HFFc6 (cell line): ENCODE measurements at regions not wholly inside any gene's neighbourhood (a gene's known extent, or its start where the extent isn't known, plus 50 kb on each side); places are given as distances from the start of the nearest gene placed in this dataset.

Experiments used
- DNase-seq: peaks from one replicate; pipeline ENCODE4 v3.0.0-alpha.2; 2018
- H3K27ac Mint-ChIP-seq: 2 replicates; pipeline ENCODE4 v1.8.0; 2020; ENCODE audit warnings: mild to moderate bottlenecking, mixed read lengths
- H3K27me3 Mint-ChIP-seq: 2 replicates; pipeline ENCODE4 v1.8.0; 2021; ENCODE audit warnings: mild to moderate bottlenecking, moderate library complexity, mixed read lengths; ENCODE audit not compliant: insufficient read depth
- H3K36me3 Mint-ChIP-seq: 2 replicates; pipeline ENCODE4 v1.8.0; 2021; ENCODE audit warnings: low read depth, mixed read lengths
- H3K4me1 Mint-ChIP-seq: 2 replicates; pipeline ENCODE4 v1.8.0; 2020; ENCODE audit warnings: low read depth, mixed read lengths
- H3K4me3 Mint-ChIP-seq: 2 replicates; pipeline ENCODE4 v1.8.0; 2020; ENCODE audit warnings: mild to moderate bottlenecking, moderate library complexity, mixed read lengths
- H3K9me3 Mint-ChIP-seq: 2 replicates; pipeline ENCODE4 v1.8.0; 2020; ENCODE audit warnings: mild to moderate bottlenecking, mixed read lengths
- TF ChIP-seq, protein P1 (sequence below): fragments of 200-600 bp; sonication (generic); IDR thresholded peaks from 2 replicates; pipeline ENCODE4 v1.5.0; 2021; ENCODE audit warnings: antibody characterized with exemption, mild to moderate bottlenecking

DNA sequence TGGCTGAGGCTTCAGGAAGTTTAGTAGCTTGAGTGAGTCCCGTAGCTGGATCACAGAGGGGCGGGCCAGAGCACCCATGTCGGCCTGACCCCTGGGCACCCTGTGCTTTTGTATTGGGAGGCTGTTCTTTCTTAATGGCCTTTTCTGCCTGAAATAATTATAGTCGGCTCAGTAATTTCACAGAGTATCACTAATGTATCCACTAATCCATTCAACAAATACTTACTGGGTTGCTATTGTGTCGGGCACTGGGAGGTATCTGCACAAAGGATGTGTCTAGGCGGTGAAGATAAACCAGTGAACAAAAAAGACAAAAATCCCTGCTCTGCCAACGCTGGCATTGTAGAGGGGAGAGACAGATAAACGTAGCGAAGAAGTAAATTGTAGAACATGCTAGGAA, 318.6 kb downstream of the FOXL1 start:
- no peak overlapping the region for H3K4me3 Mint-ChIP-seq
- DNase-seq: no peak
- TF ChIP-seq, protein P1, sequence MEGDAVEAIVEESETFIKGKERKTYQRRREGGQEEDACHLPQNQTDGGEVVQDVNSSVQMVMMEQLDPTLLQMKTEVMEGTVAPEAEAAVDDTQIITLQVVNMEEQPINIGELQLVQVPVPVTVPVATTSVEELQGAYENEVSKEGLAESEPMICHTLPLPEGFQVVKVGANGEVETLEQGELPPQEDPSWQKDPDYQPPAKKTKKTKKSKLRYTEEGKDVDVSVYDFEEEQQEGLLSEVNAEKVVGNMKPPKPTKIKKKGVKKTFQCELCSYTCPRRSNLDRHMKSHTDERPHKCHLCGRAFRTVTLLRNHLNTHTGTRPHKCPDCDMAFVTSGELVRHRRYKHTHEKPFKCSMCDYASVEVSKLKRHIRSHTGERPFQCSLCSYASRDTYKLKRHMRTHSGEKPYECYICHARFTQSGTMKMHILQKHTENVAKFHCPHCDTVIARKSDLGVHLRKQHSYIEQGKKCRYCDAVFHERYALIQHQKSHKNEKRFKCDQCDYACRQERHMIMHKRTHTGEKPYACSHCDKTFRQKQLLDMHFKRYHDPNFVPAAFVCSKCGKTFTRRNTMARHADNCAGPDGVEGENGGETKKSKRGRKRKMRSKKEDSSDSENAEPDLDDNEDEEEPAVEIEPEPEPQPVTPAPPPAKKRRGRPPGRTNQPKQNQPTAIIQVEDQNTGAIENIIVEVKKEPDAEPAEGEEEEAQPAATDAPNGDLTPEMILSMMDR: no peak
- H3K27ac Mint-ChIP-seq: no peak overlapping the region
- no peaks in the 10 kb centered on the region for H3K9me3 Mint-ChIP-seq
- H3K36me3 Mint-ChIP-seq: no peaks in the 10 kb centered on the region
- peaks cover 46% of the 10 kb centered on the region for H3K27me3 Mint-ChIP-seq
- H3K4me1 Mint-ChIP-seq: peaks cover 33% of the 10 kb centered on the region

- peaks cover 33% of the 10 kb centered on the region for H3K4me1 Mint-ChIP-seq
These were observed 319.1 kb downstream of the FOXL1 start for GRCh38 chr16:86897486-86897885.

DNA sequence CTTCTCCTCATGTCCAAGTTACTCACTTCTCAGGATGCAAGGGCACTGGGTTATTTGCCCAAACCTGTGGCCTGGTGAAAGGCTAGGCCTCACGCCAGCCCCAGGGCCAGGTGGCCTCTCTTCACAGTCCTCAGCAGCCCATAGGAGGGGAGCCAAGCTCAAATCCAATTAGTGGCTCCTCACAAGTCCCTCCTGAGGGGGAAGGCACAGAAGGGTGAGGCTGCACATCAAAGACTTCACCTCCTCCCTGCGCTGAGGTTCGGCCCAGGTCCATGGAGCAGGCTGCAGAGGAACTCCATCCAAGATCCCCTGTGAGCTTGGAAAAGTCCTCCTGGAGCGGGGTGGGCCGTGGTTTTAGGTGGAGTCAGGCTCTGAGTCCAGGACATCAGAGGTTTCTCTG, 320.0 kb downstream of the FOXL1 start:
- H3K27ac Mint-ChIP-seq: no peak overlapping the region
- H3K9me3 Mint-ChIP-seq: no peaks in the 10 kb centered on the region
- DNase-seq: no peak
- peaks cover 41% of the 10 kb centered on the region for H3K27me3 Mint-ChIP-seq
- H3K4me1 Mint-ChIP-seq: peaks cover 33% of the 10 kb centered on the region
- no peak overlapping the region for H3K4me3 Mint-ChIP-seq
- TF ChIP-seq, protein P1: no peak
- H3K36me3 Mint-ChIP-seq: no peaks in the 10 kb centered on the region

More at GRCh38 chr16:86897486-86897885, 319.1 kb downstream of the FOXL1 start:
- TF ChIP-seq, protein P1: no peak
- Mint-ChIP-seq H3K4me3 (no peak overlapping the region), H3K27ac (no peak overlapping the region), H3K27me3 (peaks cover 41% of the 10 kb centered on the region), H3K36me3 (no peaks in the 10 kb centered on the region), H3K9me3 (no peaks in the 10 kb centered on the region)
- no peak for DNase-seq

DNA sequence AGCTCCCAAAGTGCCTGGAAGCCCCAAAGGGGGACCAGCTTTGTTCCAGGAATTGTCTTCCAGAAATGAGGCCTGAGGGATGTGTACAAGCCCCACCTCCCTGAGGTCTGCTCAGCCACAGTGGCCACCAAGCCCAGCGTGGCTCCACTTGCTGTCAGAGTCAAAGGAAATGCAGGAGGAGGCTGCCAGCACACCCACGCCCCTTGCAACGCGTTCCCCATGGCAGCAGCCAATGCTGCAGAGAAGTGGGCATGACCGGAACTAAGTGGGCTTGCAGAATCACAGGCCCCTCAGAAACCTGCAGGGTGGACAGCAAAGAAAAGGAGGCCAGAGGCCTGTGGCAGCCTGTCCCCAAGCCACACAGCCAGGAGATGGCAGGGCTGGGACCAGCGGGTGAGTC, 320.8 kb downstream of the FOXL1 start:
- no peak for DNase-seq
- H3K4me3 Mint-ChIP-seq: no peak overlapping the region
- H3K27ac Mint-ChIP-seq: no peak overlapping the region
- peaks cover 33% of the 10 kb centered on the region for H3K4me1 Mint-ChIP-seq
- peaks cover 41% of the 10 kb centered on the region for H3K27me3 Mint-ChIP-seq
- no peaks in the 10 kb centered on the region for H3K9me3 Mint-ChIP-seq
- TF ChIP-seq, protein P1: no peak
- H3K36me3 Mint-ChIP-seq: no peaks in the 10 kb centered on the region

- Mint-ChIP-seq H3K4me3 (no peak overlapping the region), H3K9me3 (no peaks in the 10 kb centered on the region), H3K27me3 (peaks cover 40% of the 10 kb centered on the region), H3K4me1 (peaks cover 33% of the 10 kb centered on the region), H3K27ac (peak overlapping the region; percentile 4; the same call in 1 of the 2 replicates), H3K36me3 (no peaks in the 10 kb centered on the region)
- TF ChIP-seq, protein P1: no peak
- DNase-seq: peak; percentile 15
These were observed 321.4 kb downstream of the FOXL1 start for GRCh38 chr16:86899757-86900156.

- Mint-ChIP-seq H3K36me3 (no peaks in the 10 kb centered on the region), H3K9me3 (no peaks in the 10 kb centered on the region), H3K27ac (no peak overlapping the region), H3K4me1 (peaks cover 33% of the 10 kb centered on the region), H3K27me3 (peaks cover 28% of the 10 kb centered on the region), H3K4me3 (no peak overlapping the region)
- TF ChIP-seq, protein P1: no peak
- no peak for DNase-seq
These were observed 323.1 kb downstream of the FOXL1 start for GRCh38 chr16:86901483-86901882.
